Activated CD8-positive, alpha-beta memory T cell treated with anti-CD3 and anti-CD28 coated beads, Interleukin-2, amount 10 ng/mL, durations not matched to agents 7 days and 5 days (primary cell): ENCODE measurements at regions not wholly inside any gene's neighbourhood (a gene's known extent, or its start where the extent isn't known, plus 50 kb on each side); places are given as distances from the start of the nearest gene placed in this dataset.

Source experiments
- ATAC-seq: fragments of 150-1000 bp; cut with Tn5 transposase; one replicate; pipeline ENCODE4 v1.10.0; 2021; ENCODE audit warnings: moderate library complexity
- CTCF ChIA-PET: fragments of 350-600 bp; sonication (Branson Sonifier 250); formaldehyde crosslinking; loops from one replicate; lab custom pipeline; 2021; ENCODE audit warnings: antibody characterized with exemption; lab: Charles Lee
- DNase-seq: peaks from one replicate; pipeline ENCODE4 v3.0.0-alpha.2; 2020
- H3K27ac Mint-ChIP-seq: one replicate; pipeline ENCODE4 v1.8.0; 2021; ENCODE audit warnings: mild to moderate bottlenecking, mixed read lengths
- H3K27me3 Mint-ChIP-seq: one replicate; pipeline ENCODE4 v1.8.0; 2021; ENCODE audit warnings: mixed read lengths
- H3K36me3 Mint-ChIP-seq: one replicate; pipeline ENCODE4 v1.8.0; 2021; ENCODE audit warnings: mild to moderate bottlenecking, mixed read lengths
- H3K4me1 Mint-ChIP-seq: one replicate; pipeline ENCODE4 v1.8.0; 2021; ENCODE audit warnings: mixed read lengths
- H3K4me3 Mint-ChIP-seq: one replicate; pipeline ENCODE4 v1.8.0; 2021; ENCODE audit warnings: mild to moderate bottlenecking, moderate library complexity, mixed read lengths
- H3K9me3 Mint-ChIP-seq: one replicate; pipeline ENCODE4 v1.8.0; 2022; ENCODE audit warnings: low read depth, mixed read lengths

- DNase-seq: no peak
- Mint-ChIP-seq H3K36me3 (peaks cover 4% of the 10 kb centered on the region), H3K27ac (no peak overlapping the region), H3K4me1 (peaks cover 3% of the 10 kb centered on the region), H3K27me3 (no peaks in the 10 kb centered on the region), H3K4me3 (no peak overlapping the region), H3K9me3 (peaks cover 5% of the 10 kb centered on the region)
- ATAC-seq: no peak
- CTCF ChIA-PET: interaction anchor here (0.6 to 0.9 kb wide), 2 partner anchors 23 to 218 kb away, joined by 3 to 4 read pairs; no protein-coding TSS in a partner anchor
Observed at GRCh38 chrX:13115146-13115855, 70.9 kb upstream of the FAM9C start.

GRCh38 chrX:13112499-13112898, 68.1 kb upstream of the FAM9C start:
- DNase-seq (no peak), ATAC-seq (no peak)
- Mint-ChIP-seq H3K4me3 (no peak overlapping the region), H3K36me3 (peaks cover 2% of the 10 kb centered on the region), H3K27me3 (no peaks in the 10 kb centered on the region), H3K4me1 (peaks cover 3% of the 10 kb centered on the region), H3K27ac (no peak overlapping the region), H3K9me3 (peaks cover 5% of the 10 kb centered on the region)
- CTCF ChIA-PET: no interaction called here

DNA sequence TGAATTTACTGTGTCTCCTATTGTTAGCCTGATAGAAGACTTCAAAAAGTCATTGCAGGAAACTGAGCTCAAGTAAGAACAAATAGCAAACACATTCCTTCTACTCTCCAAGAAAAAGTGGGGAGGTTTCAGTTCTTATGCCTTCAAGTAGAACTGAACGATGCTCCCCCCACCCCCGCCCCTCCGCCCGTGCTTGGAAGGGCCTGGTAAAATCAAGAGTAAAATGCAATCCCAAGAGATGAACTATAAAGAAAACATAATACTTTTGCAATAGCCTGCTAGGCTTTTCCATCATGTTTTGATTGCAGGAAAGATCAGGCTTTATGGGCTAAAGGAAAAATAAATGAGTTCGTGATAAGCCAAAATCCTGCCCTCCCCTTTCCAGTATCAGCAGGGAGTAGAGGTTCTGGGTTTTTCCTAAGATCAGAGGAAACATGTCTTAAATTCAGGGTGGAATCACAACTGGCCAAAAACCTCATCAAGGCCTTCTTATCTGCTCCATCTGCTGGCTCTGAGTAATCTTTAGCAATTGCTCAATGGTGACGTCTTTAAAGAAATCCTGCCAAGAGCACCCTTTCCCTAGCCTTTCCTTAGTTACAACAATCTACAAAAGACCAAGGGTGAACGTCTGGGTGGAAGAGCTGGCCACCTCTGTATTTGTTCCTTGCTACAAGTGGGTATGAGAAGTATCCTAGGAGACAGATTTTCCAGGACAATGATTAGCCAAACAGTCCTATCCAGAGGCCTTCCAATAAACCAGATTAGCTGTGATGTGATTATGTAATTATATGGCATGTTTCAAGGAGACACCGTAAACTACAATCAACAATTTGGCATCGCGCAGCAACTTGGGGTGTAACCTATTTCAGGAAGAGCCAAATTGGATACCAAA, 66.3 kb upstream of the FAM9C start:
- H3K27me3 Mint-ChIP-seq: no peaks in the 10 kb centered on the region

DNA sequence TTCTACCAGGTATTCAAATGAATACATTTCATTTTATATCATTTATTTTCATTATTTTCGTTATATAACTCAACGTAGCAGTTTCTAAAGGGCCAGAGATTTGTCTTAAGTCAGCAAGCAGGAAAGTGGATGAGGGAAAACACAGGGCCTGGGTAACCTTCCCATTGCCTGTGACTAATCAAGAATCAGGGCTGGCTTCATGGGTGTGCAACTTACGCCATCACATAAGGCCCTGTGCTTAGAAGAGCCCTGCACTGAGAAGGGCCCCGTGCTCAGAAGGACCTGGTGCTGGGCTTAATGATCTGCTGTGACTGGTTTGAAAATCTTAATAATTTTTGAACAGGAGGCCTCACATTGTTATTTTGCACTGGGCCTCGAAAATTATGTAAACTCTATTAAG, 65.4 kb upstream of the FAM9C start:
- H3K4me3 Mint-ChIP-seq: no peak overlapping the region
- ATAC-seq (no peak), DNase-seq (no peak)
- CTCF ChIA-PET: no interaction called here
- no peaks in the 10 kb centered on the region for H3K36me3 Mint-ChIP-seq
- H3K9me3 Mint-ChIP-seq: no peaks in the 10 kb centered on the region
- H3K27ac Mint-ChIP-seq: no peak overlapping the region
- no peaks in the 10 kb centered on the region for H3K27me3 Mint-ChIP-seq
- H3K4me1 Mint-ChIP-seq: peaks cover 3% of the 10 kb centered on the region

More for the DNA sequence above, 66.3 kb upstream of the FAM9C start:
- Mint-ChIP-seq H3K9me3 (no peaks in the 10 kb centered on the region), H3K4me3 (no peak overlapping the region), H3K36me3 (no peaks in the 10 kb centered on the region), H3K4me1 (peaks cover 3% of the 10 kb centered on the region), H3K27ac (no peak overlapping the region)
- DNase-seq (no peak), ATAC-seq (no peak)
- CTCF ChIA-PET: interaction anchor here (0.7 to 1.0 kb wide), 2 partner anchors 9 to 123 kb away, joined by 3 to 5 read pairs; no protein-coding TSS in a partner anchor

GRCh38 chrX:13103914-13104274, 59.5 kb upstream of the FAM9C start:
- Mint-ChIP-seq H3K4me3 (no peak overlapping the region), H3K9me3 (peaks cover 3% of the 10 kb centered on the region), H3K27me3 (no peaks in the 10 kb centered on the region), H3K27ac (no peak overlapping the region), H3K4me1 (peaks cover 40% of the 10 kb centered on the region), H3K36me3 (peaks cover 15% of the 10 kb centered on the region)
- DNase-seq (no peak), ATAC-seq (no peak)
- CTCF ChIA-PET: no interaction called here

- CTCF ChIA-PET: interaction anchor here (2.4 kb wide), 1 partner anchor 156 kb away, joined by 8 read pairs; no protein-coding TSS in a partner anchor
- Mint-ChIP-seq H3K9me3 (peaks cover 3% of the 10 kb centered on the region), H3K27ac (no peak overlapping the region), H3K36me3 (peaks cover 17% of the 10 kb centered on the region), H3K27me3 (no peaks in the 10 kb centered on the region), H3K4me1 (peaks cover 43% of the 10 kb centered on the region), H3K4me3 (no peak overlapping the region)
- ATAC-seq: no peak
- DNase-seq: no peak
Observed at GRCh38 chrX:13103188-13103913, 58.9 kb upstream of the FAM9C start.

GRCh38 chrX:13102636-13103035, 58.2 kb upstream of the FAM9C start:
- DNase-seq (no peak), ATAC-seq (no peak)
- Mint-ChIP-seq H3K4me1 (peaks cover 46% of the 10 kb centered on the region), H3K27ac (no peak overlapping the region), H3K36me3 (peaks cover 19% of the 10 kb centered on the region), H3K9me3 (peaks cover 3% of the 10 kb centered on the region), H3K27me3 (no peaks in the 10 kb centered on the region), H3K4me3 (no peak overlapping the region)
- CTCF ChIA-PET: interaction anchor here (2.4 kb wide), 1 partner anchor 156 kb away, joined by 8 read pairs; no protein-coding TSS in a partner anchor

- peak; percentile 78 for DNase-seq
- peak; percentile 99 for ATAC-seq
- no peaks in the 10 kb centered on the region for H3K27me3 Mint-ChIP-seq
- CTCF ChIA-PET: interaction anchor here (1.0 to 2.4 kb wide), 4 partner anchors 9 to 386 kb away, joined by 4 to 8 read pairs (median 6); no protein-coding TSS in a partner anchor
- H3K36me3 Mint-ChIP-seq: peaks cover 19% of the 10 kb centered on the region
- peaks cover 53% of the 10 kb centered on the region for H3K4me1 Mint-ChIP-seq
- peak overlapping the region; percentile 81 for H3K27ac Mint-ChIP-seq
- H3K9me3 Mint-ChIP-seq: peaks cover 3% of the 10 kb centered on the region
- no peak overlapping the region for H3K4me3 Mint-ChIP-seq
Observed at GRCh38 chrX:13101441-13102139, 57.2 kb upstream of the FAM9C start.

DNA sequence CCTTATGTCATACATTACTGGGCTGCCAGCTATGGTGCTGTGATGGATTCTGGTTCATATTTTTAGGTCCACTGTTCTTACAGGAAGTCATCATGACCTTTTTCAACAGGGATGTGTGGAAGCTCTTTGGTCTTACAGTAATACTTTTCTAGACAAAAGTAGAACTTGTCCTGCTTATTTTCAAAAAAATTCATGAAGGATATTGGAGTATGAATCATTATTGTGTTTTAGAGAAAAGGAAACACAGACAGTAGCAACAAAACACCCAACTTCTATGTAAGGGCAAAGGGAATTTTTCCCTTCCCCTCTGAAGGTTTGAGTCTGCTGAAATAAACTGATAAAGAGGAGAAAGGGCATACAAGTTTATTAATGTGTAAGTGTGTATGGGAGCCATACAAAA, 54.7 kb upstream of the FAM9C start:
- Mint-ChIP-seq H3K9me3 (peaks cover 3% of the 10 kb centered on the region), H3K4me1 (peaks cover 73% of the 10 kb centered on the region), H3K36me3 (peaks cover 19% of the 10 kb centered on the region), H3K27ac (no peak overlapping the region), H3K27me3 (no peaks in the 10 kb centered on the region), H3K4me3 (no peak overlapping the region)
- ATAC-seq: no peak
- no peak for DNase-seq
- CTCF ChIA-PET: interaction anchor here (0.8 to 1.0 kb wide), 2 partner anchors 8 to 171 kb away, joined by 3 read pairs; no protein-coding TSS in a partner anchor

GRCh38 chrX:13096728-13097127, 52.3 kb upstream of the FAM9C start:
- H3K27me3 Mint-ChIP-seq: no peaks in the 10 kb centered on the region
- peaks cover 11% of the 10 kb centered on the region for H3K36me3 Mint-ChIP-seq
- no peaks in the 10 kb centered on the region for H3K9me3 Mint-ChIP-seq
- ATAC-seq: no peak
- H3K4me3 Mint-ChIP-seq: no peak overlapping the region
- no peak for DNase-seq
- CTCF ChIA-PET: interaction anchor here (1.1 to 9.6 kb wide), 2 partner anchors 147 to 151 kb away, joined by 3 to 98 read pairs; no protein-coding TSS in a partner anchor
- peak overlapping the region; percentile 49 for H3K27ac Mint-ChIP-seq
- peaks cover 80% of the 10 kb centered on the region for H3K4me1 Mint-ChIP-seq

DNA sequence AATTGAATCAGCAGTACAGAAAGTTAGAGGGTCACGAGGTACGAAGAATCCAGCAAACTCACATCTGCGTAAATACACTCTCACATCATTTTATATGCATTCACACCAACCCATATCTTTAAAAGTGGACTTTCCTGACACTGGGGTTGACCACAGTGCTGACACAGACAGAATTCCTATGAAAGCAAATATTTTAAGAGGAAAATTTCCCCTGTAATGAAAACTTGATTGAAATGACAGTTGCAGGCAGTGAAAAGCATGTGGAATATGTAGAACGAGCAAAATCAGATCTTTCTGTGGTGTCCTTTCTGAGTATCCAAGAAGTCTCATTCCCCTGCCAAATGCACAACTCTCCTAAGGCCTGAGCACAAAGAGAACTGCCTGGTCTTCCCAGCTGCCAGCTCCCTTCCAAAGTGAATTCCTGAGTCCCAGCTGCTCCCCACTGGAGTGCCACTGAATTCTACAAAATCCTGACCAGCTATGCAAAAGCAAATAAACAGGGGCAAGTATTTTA, 50.5 kb upstream of the FAM9C start:
- ATAC-seq: no peak
- Mint-ChIP-seq H3K27ac (peak overlapping the region; percentile 95), H3K9me3 (no peaks in the 10 kb centered on the region), H3K4me1 (peaks cover 82% of the 10 kb centered on the region), H3K36me3 (peaks cover 7% of the 10 kb centered on the region), H3K4me3 (no peak overlapping the region), H3K27me3 (no peaks in the 10 kb centered on the region)
- no peak for DNase-seq
- CTCF ChIA-PET: interaction anchor here (1.2 to 9.6 kb wide), 2 partner anchors 149 to 393 kb away, joined by 3 to 98 read pairs; no protein-coding TSS in a partner anchor

- CTCF ChIA-PET: interaction anchor here (1.2 to 14.0 kb wide), 3 partner anchors 141 to 393 kb away, joined by 3 to 167 read pairs (median 98); no protein-coding TSS in a partner anchor
- ATAC-seq: no peak
- H3K36me3 Mint-ChIP-seq: peaks cover 6% of the 10 kb centered on the region
- no peaks in the 10 kb centered on the region for H3K9me3 Mint-ChIP-seq
- no peak for DNase-seq
- peaks cover 82% of the 10 kb centered on the region for H3K4me1 Mint-ChIP-seq
- H3K27ac Mint-ChIP-seq: peak overlapping the region; percentile 95
- H3K27me3 Mint-ChIP-seq: no peaks in the 10 kb centered on the region
- no peak overlapping the region for H3K4me3 Mint-ChIP-seq
Observed at GRCh38 chrX:13094374-13094773, 50.0 kb upstream of the FAM9C start.
